NT2/D1 (cell line): ENCODE measurements at regions not wholly inside any gene's neighbourhood (a gene's known extent, or its start where the extent isn't known, plus 50 kb on each side); places are given as distances from the start of the nearest gene placed in this dataset.

Source experiments
- YY1 ChIP-seq: IDR thresholded peaks from 2 replicates; pipeline ENCODE4 v1.6.1; 2011; ENCODE audit not compliant: insufficient read length, insufficient read depth
- ZNF274 ChIP-seq: IDR thresholded peaks from 2 replicates; pipeline ENCODE4 v1.6.1; 2011; ENCODE audit warnings: mild to moderate bottlenecking, low read depth, low read length

GRCh38 chr4:140296335-140297220 lies 76.9 kb upstream of the SCOC start:
- TF ChIP-seq ZNF274 (no peak), YY1 (no peak)
